ENCODE measurements at regions not wholly inside any gene's neighbourhood (a gene's known extent, or its start where the extent isn't known, plus 50 kb on each side); places are given as distances from the start of the nearest gene placed in this dataset.

DNA sequence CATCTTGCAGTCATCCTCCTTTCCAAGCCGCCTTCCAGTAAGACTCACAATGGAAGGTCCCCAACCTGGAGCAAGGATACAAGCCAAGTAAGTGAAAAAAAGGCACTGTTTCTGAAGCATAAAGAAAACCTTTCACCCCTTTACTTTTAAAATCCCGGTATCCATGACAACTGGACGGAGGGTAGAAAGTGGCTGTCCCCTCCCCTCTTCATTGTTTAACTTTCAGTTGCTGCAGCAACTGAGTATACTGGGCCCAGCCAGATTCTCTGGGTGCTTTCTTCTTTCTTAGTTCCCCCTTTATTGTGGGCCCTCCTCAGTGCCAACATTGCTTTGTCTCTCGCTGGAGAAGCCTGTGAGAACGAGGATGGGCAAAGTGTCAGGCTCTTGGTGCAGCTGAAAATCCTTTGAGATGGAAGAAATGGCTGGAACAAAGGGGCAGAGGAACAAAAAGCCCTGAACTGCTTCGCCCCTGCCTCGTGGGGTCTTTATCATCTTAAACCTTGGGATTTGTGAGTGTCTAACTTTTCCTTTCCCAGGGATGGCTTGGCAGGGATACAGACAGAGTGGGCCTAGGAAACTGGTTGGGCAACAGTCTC is 224.0 kb upstream of the RGMA start:
- H3K9me3 ChIP-seq (ENCODE audit: low read length), result no peaks in the 10 kb centered on the region
- H3K27me3 ChIP-seq (ENCODE audit: control insufficient read depth in 1 of 2, insufficient read depth in 2 of 2, low read length in 2 of 2), result no peaks in the 10 kb centered on the region
- no peaks in the 10 kb centered on the region for H3K36me3 ChIP-seq (ENCODE audit: insufficient read depth, low read length)
- no peak overlapping the region for H3K27ac ChIP-seq (ENCODE audit: low read depth, low read length)
- H3K4me1 ChIP-seq (ENCODE audit: insufficient read depth, low read length), result no peaks in the 10 kb centered on the region
- no peak overlapping the region for H3K4me3 ChIP-seq (ENCODE audit: low read depth in 1 of 2, low read length in 2 of 2)
- no peak overlapping the region for H3K9ac ChIP-seq (ENCODE audit: low read length)

- Histone ChIP-seq H3K27ac (ENCODE audit: low read depth, low read length) (no peak overlapping the region), H3K27me3 (ENCODE audit: control insufficient read depth in 1 of 2, insufficient read depth in 2 of 2, low read length in 2 of 2) (no peaks in the 10 kb centered on the region), H3K9ac (ENCODE audit: low read length) (no peak overlapping the region), H3K4me3 (ENCODE audit: low read depth in 1 of 2, low read length in 2 of 2) (no peak overlapping the region), H3K4me1 (ENCODE audit: insufficient read depth, low read length) (no peaks in the 10 kb centered on the region), H3K36me3 (ENCODE audit: insufficient read depth, low read length) (no peaks in the 10 kb centered on the region), H3K9me3 (ENCODE audit: low read length) (no peaks in the 10 kb centered on the region)
Measured at GRCh38 chr15:93311620-93312019, 222.6 kb upstream of the RGMA start.

GRCh38 chr15:93308026-93308690 is 219.1 kb upstream of the RGMA start:
- Histone ChIP-seq H3K4me3 (ENCODE audit: low read depth in 1 of 2, low read length in 2 of 2) (no peak overlapping the region), H3K9me3 (ENCODE audit: low read length) (no peaks in the 10 kb centered on the region), H3K9ac (ENCODE audit: low read length) (no peak overlapping the region), H3K27me3 (ENCODE audit: control insufficient read depth in 1 of 2, insufficient read depth in 2 of 2, low read length in 2 of 2) (no peaks in the 10 kb centered on the region), H3K36me3 (ENCODE audit: insufficient read depth, low read length) (no peaks in the 10 kb centered on the region), H3K27ac (ENCODE audit: low read depth, low read length) (no peak overlapping the region), H3K4me1 (ENCODE audit: insufficient read depth, low read length) (no peaks in the 10 kb centered on the region)

- Histone ChIP-seq H3K27ac (ENCODE audit: low read depth, low read length) (no peak overlapping the region), H3K27me3 (ENCODE audit: control insufficient read depth in 1 of 2, insufficient read depth in 2 of 2, low read length in 2 of 2) (no peaks in the 10 kb centered on the region), H3K4me1 (ENCODE audit: insufficient read depth, low read length) (no peaks in the 10 kb centered on the region), H3K9ac (ENCODE audit: low read length) (no peak overlapping the region), H3K4me3 (ENCODE audit: low read depth in 1 of 2, low read length in 2 of 2) (no peak overlapping the region), H3K36me3 (ENCODE audit: insufficient read depth, low read length) (no peaks in the 10 kb centered on the region), H3K9me3 (ENCODE audit: low read length) (no peaks in the 10 kb centered on the region)
Measured at GRCh38 chr15:93307513-93307912, 218.5 kb upstream of the RGMA start.

DNA sequence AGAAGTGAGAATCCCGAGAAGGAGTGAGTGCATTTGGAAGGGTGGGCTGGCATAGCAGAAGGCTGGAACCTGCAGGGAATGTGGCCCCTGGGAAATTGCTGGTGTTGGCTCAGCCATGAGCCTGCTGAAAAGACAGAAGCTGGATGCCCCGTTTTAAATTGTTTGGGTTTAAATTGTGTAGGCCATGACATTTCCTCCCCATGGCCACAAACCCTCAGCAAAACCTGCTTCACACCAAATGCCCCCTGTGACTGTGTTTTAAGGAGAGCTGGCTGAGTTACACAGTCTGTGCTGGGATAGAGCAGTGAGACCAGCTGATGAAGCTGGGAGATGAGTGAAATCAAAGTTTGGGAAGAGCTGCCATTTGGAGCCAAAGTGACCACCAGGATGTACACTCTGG is 216.3 kb upstream of the RGMA start:
- H3K36me3 ChIP-seq (ENCODE audit: insufficient read depth, low read length), result no peaks in the 10 kb centered on the region
- H3K9me3 ChIP-seq (ENCODE audit: low read length), result no peaks in the 10 kb centered on the region
- no peak overlapping the region for H3K4me3 ChIP-seq (ENCODE audit: low read depth in 1 of 2, low read length in 2 of 2)
- no peaks in the 10 kb centered on the region for H3K4me1 ChIP-seq (ENCODE audit: insufficient read depth, low read length)
- H3K27me3 ChIP-seq (ENCODE audit: control insufficient read depth in 1 of 2, insufficient read depth in 2 of 2, low read length in 2 of 2), result no peaks in the 10 kb centered on the region
- H3K9ac ChIP-seq (ENCODE audit: low read length), result no peak overlapping the region
- H3K27ac ChIP-seq (ENCODE audit: low read depth, low read length), result no peak overlapping the region

DNA sequence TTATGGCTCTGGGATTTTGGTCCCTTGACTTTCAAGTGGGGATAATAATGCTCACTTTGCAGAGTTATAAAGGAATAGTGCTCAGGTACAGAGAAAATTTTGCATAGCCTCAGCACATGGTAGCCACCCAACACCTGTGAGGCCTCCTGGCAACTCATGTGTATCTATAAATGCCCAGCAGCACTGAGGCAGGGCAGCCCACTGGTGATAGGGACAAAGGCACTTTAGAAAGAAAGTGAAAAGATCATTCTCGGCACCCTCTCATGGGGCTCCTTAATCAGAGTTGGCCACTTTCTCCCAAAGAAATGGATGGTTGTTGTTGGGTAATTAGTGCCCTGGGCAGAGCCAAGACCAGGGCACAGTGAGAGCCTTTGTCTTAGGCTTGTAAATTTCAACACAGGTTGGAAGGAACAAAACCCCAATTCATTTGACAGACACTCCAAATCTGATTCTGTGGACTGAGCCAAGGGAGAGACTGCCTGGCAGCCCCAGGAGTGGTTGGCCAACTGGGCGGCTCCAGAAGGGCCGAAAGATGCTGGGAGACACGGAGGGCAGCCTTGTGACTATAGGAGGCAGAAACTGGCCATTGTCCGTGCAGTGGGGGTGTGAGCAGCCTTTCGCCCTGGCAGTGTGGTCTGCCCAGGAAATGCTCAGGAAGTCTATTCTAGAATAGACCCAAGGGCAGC is 213.2 kb upstream of the RGMA start:
- H3K9ac ChIP-seq (ENCODE audit: low read length), result no peak overlapping the region
- no peak overlapping the region for H3K27ac ChIP-seq (ENCODE audit: low read depth, low read length)
- H3K4me1 ChIP-seq (ENCODE audit: insufficient read depth, low read length), result no peaks in the 10 kb centered on the region
- no peaks in the 10 kb centered on the region for H3K9me3 ChIP-seq (ENCODE audit: low read length)
- no peaks in the 10 kb centered on the region for H3K27me3 ChIP-seq (ENCODE audit: control insufficient read depth in 1 of 2, insufficient read depth in 2 of 2, low read length in 2 of 2)
- H3K36me3 ChIP-seq (ENCODE audit: insufficient read depth, low read length), result no peaks in the 10 kb centered on the region
- H3K4me3 ChIP-seq (ENCODE audit: low read depth in 1 of 2, low read length in 2 of 2), result no peak overlapping the region

- H3K4me3 ChIP-seq (ENCODE audit: low read depth in 1 of 2, low read length in 2 of 2), result no peak overlapping the region
- H3K9ac ChIP-seq (ENCODE audit: low read length), result no peak overlapping the region
- H3K27me3 ChIP-seq (ENCODE audit: control insufficient read depth in 1 of 2, insufficient read depth in 2 of 2, low read length in 2 of 2), result no peaks in the 10 kb centered on the region
- no peaks in the 10 kb centered on the region for H3K36me3 ChIP-seq (ENCODE audit: insufficient read depth, low read length)
- H3K4me1 ChIP-seq (ENCODE audit: insufficient read depth, low read length), result no peaks in the 10 kb centered on the region
- H3K27ac ChIP-seq (ENCODE audit: low read depth, low read length), result no peak overlapping the region
- no peaks in the 10 kb centered on the region for H3K9me3 ChIP-seq (ENCODE audit: low read length)
Measured at GRCh38 chr15:93300796-93301195, 211.8 kb upstream of the RGMA start.

GRCh38 chr15:93299675-93300074 is 210.7 kb upstream of the RGMA start:
- Histone ChIP-seq H3K9ac (ENCODE audit: low read length) (no peak overlapping the region), H3K36me3 (ENCODE audit: insufficient read depth, low read length) (no peaks in the 10 kb centered on the region), H3K27ac (ENCODE audit: low read depth, low read length) (no peak overlapping the region), H3K27me3 (ENCODE audit: control insufficient read depth in 1 of 2, insufficient read depth in 2 of 2, low read length in 2 of 2) (no peaks in the 10 kb centered on the region), H3K4me3 (ENCODE audit: low read depth in 1 of 2, low read length in 2 of 2) (no peak overlapping the region), H3K9me3 (ENCODE audit: low read length) (no peaks in the 10 kb centered on the region), H3K4me1 (ENCODE audit: insufficient read depth, low read length) (no peaks in the 10 kb centered on the region)

- Histone ChIP-seq H3K27ac (ENCODE audit: low read depth, low read length) (no peak overlapping the region), H3K4me1 (ENCODE audit: insufficient read depth, low read length) (no peaks in the 10 kb centered on the region), H3K9me3 (ENCODE audit: low read length) (no peaks in the 10 kb centered on the region), H3K36me3 (ENCODE audit: insufficient read depth, low read length) (no peaks in the 10 kb centered on the region), H3K27me3 (ENCODE audit: control insufficient read depth in 1 of 2, insufficient read depth in 2 of 2, low read length in 2 of 2) (no peaks in the 10 kb centered on the region), H3K9ac (ENCODE audit: low read length) (no peak overlapping the region), H3K4me3 (ENCODE audit: low read depth in 1 of 2, low read length in 2 of 2) (no peak overlapping the region)
Measured at GRCh38 chr15:93298901-93299300, 209.9 kb upstream of the RGMA start.

DNA sequence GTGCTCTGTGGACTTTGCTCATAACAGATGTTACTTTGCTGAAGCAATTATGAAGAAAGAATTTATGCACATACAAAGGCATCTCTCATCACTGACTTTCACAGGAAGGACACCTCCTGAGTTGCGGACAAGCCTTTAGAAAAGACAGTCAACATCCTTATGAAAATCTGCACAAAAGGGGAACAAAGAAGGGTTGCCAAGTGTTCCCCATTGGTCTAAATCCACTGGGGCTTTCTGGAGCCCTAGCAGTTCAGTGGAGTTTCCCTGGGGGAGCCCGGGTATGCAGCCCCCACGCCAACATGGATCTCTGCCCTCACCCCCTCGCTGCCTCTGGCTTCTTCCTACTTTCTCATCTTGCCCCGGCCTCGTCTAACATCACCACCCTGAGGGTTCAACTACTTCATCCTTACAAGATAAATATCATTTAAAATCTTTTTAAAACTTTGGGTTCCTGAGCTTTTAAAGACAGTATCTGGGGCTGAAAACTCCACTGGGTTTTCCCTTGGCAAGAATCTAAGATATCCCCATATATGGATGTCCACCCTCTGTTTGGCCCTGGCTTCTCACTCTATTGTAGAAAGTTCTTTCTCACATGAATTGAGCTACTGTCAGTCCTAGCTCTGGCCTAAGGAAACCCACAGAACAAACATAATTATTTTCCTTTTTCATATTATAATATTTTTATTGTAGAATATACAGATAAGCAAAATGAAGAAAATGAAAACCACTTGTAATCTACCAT is 207.9 kb upstream of the RGMA start:
- Histone ChIP-seq H3K27me3 (ENCODE audit: control insufficient read depth in 1 of 2, insufficient read depth in 2 of 2, low read length in 2 of 2) (no peaks in the 10 kb centered on the region), H3K36me3 (ENCODE audit: insufficient read depth, low read length) (no peaks in the 10 kb centered on the region), H3K9ac (ENCODE audit: low read length) (no peak overlapping the region), H3K27ac (ENCODE audit: low read depth, low read length) (no peak overlapping the region), H3K9me3 (ENCODE audit: low read length) (no peaks in the 10 kb centered on the region), H3K4me3 (ENCODE audit: low read depth in 1 of 2, low read length in 2 of 2) (no peak overlapping the region), H3K4me1 (ENCODE audit: insufficient read depth, low read length) (no peaks in the 10 kb centered on the region)

- Histone ChIP-seq H3K36me3 (ENCODE audit: insufficient read depth, low read length) (no peaks in the 10 kb centered on the region), H3K4me3 (ENCODE audit: low read depth in 1 of 2, low read length in 2 of 2) (no peak overlapping the region), H3K4me1 (ENCODE audit: insufficient read depth, low read length) (no peaks in the 10 kb centered on the region), H3K27ac (ENCODE audit: low read depth, low read length) (no peak overlapping the region), H3K9ac (ENCODE audit: low read length) (no peak overlapping the region), H3K27me3 (ENCODE audit: control insufficient read depth in 1 of 2, insufficient read depth in 2 of 2, low read length in 2 of 2) (no peaks in the 10 kb centered on the region), H3K9me3 (ENCODE audit: low read length) (no peaks in the 10 kb centered on the region)
Measured at GRCh38 chr15:93294896-93295295, 205.9 kb upstream of the RGMA start.

Data from muscle layer of colon (tissue), 2 donors.